Activated B cell treated with CpG ODN at 0.5 μM for 24 hours (primary cell): ENCODE measurements at regions not wholly inside any gene's neighbourhood (a gene's known extent, or its start where the extent isn't known, plus 50 kb on each side); places are given as distances from the start of the nearest gene placed in this dataset.
"Not testable (repeated sequence)": the region's sequence is repeated elsewhere in the genome, so short reads cannot be mapped to it uniquely, and the experiment has no call there.

Experiments
- ATAC-seq: fragments of 200-7000 bp; cut with Tn5 transposase; one replicate; pipeline ENCODE4 v1.10.0; 2021; ENCODE audit warnings: low read depth, mild to moderate bottlenecking, moderate library complexity
- CTCF ChIA-PET: fragments of 350-600 bp; sonication (Branson Sonifier 250); formaldehyde crosslinking; loops from one replicate; lab custom pipeline; 2021; ENCODE audit warnings: antibody characterized with exemption; lab: Charles Lee
- POLR2A ChIA-PET: fragments of 350-600 bp; sonication (Branson Sonifier 250); formaldehyde crosslinking; loops from one replicate; lab custom pipeline; 2021; ENCODE audit warnings: antibody characterized with exemption; lab: Charles Lee
- DNase-seq: peaks from one replicate; pipeline ENCODE4 v3.0.0; 2022
- H3K27ac Mint-ChIP-seq: one replicate; pipeline ENCODE4 v1.8.0; 2020; ENCODE audit warnings: mixed read lengths
- H3K27me3 Mint-ChIP-seq: one replicate; pipeline ENCODE4 v1.8.0; 2021; ENCODE audit warnings: mixed read lengths
- H3K36me3 Mint-ChIP-seq: one replicate; pipeline ENCODE4 v1.8.0; 2021; ENCODE audit warnings: low read depth, mixed read lengths
- H3K4me1 Mint-ChIP-seq: one replicate; pipeline ENCODE4 v1.8.0; 2021; ENCODE audit warnings: mixed read lengths
- H3K4me3 Mint-ChIP-seq: one replicate; pipeline ENCODE4 v1.8.0; 2020; ENCODE audit warnings: mild to moderate bottlenecking, mixed read lengths
- H3K9me3 Mint-ChIP-seq: one replicate; pipeline ENCODE4 v1.8.0; 2020; ENCODE audit warnings: mixed read lengths
- CTCF ChIP-seq: fragments of 200-600 bp; IDR thresholded peaks from one replicate; pipeline ENCODE4 v1.8.0; 2022; ENCODE audit warnings: antibody characterized with exemption, mild to moderate bottlenecking
- intact Hi-C: fragments of 100-400 bp; cut with micrococcal nuclease; formaldehyde crosslinking; loops from one replicate; pipeline ENCODE4 v1.15.1; 2024

DNA sequence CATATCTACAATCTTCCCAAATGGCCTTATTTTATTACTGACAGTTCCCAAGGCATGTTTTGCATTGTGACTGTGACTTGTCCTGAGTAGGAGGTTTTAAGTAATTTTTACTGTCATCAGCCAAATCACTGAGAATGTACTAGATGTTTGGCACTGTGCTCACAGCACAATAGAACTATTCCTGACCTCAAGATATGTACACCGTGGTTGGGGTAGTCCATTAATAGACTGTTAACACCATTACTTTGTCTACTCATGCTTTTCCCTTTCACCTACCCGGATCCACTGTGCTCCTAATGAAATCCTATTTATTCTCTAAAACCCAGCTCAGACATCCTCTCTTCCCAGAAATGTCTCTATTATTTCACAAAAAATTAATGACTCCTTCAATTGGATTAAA lies 168.7 kb upstream of the TENM4 start:
- CTCF ChIA-PET, result no interaction called here
- no peak overlapping the region for H3K27ac Mint-ChIP-seq
- POLR2A ChIA-PET, result no interaction called here
- H3K36me3 Mint-ChIP-seq, result no peaks in the 10 kb centered on the region
- H3K4me1 Mint-ChIP-seq, result no peaks in the 10 kb centered on the region
- no peaks in the 10 kb centered on the region for H3K27me3 Mint-ChIP-seq
- ATAC-seq (no peak), DNase-seq (no peak)
- intact Hi-C loops, result no loop called here
- H3K4me3 Mint-ChIP-seq, result no peak overlapping the region
- TF ChIP-seq CTCF, result no peak
- no peaks in the 10 kb centered on the region for H3K9me3 Mint-ChIP-seq

DNA sequence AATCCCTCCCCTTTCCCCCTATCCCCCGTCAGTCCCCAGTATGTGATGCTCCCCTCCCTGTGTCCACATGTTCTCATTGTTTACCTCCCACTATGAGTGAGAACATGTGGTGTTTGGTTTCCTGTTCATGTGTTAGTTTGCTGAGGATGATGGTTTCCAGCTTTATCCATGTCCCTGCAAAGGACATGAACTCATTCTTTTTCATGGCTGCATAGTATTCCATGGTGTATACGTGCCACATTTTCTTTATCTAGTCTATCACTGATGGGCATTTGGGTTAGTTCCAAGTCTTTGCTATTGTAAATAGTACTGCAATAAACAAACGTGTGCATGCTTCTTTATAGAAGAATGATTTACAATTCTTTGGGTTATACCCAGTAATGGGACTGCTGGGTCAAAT lies 165.6 kb upstream of the TENM4 start:
- ATAC-seq, POLR2A ChIA-PET, CTCF ChIA-PET, intact Hi-C loops, DNase-seq, H3K36me3 Mint-ChIP-seq, H3K27me3 Mint-ChIP-seq, H3K4me1 Mint-ChIP-seq, H3K27ac Mint-ChIP-seq, H3K9me3 Mint-ChIP-seq, H3K4me3 Mint-ChIP-seq: not testable (repeated sequence)

DNA sequence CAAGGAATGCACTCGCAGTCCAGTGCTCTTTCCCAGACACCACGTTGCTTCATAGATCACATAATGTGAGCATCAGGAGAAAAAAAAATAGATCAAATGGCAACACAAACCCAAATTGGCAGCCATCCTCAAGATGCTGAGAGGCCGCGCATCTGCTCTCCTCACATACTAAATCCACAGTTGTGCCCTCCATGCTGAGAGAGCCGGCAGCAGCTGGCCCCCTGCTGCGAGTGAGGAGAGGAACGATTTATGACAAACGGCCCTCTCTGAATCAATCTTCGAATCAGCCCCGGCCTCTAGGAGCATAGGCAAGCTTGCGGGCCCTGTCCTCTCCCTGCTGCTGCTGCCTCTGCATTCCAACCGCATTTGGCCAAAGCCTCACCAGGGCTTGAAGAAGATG lies 159.9 kb upstream of the TENM4 start:
- ChIA-PET CTCF (no interaction called here), POLR2A (no interaction called here)
- no peak for DNase-seq
- Mint-ChIP-seq H3K9me3 (peaks cover 9% of the 10 kb centered on the region), H3K27ac (no peak overlapping the region), H3K27me3 (no peaks in the 10 kb centered on the region), H3K36me3 (no peaks in the 10 kb centered on the region), H3K4me3 (no peak overlapping the region), H3K4me1 (no peaks in the 10 kb centered on the region)
- intact Hi-C loops, result no loop called here
- TF ChIP-seq CTCF, result no peak
- ATAC-seq, result no peak

DNA sequence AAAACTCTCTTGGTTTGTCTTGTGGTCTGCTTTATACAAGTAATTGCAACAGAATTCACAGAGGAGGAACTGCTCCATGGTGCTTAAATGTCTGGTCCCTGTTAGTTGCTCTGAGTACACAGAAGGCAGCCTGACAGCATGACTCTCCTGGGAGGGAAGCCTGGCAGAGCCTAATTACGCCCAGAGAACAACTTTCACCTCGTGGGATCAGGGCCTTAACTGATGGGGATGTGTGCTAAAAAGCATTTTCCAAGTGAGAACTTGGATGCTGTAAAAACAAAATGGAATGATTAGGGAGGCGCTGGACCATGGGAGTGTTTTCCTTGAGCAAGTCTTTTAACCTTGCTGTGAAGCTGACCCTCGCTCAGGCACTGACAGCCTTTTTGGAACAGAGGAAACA lies 154.0 kb upstream of the TENM4 start:
- POLR2A ChIA-PET, result no interaction called here
- no peaks in the 10 kb centered on the region for H3K36me3 Mint-ChIP-seq
- DNase-seq (no peak), ATAC-seq (no peak)
- H3K9me3 Mint-ChIP-seq, result peaks cover 10% of the 10 kb centered on the region
- no peak for TF ChIP-seq CTCF
- no peak overlapping the region for H3K4me3 Mint-ChIP-seq
- no peaks in the 10 kb centered on the region for H3K27me3 Mint-ChIP-seq
- no peaks in the 10 kb centered on the region for H3K4me1 Mint-ChIP-seq
- CTCF ChIA-PET, result no interaction called here
- H3K27ac Mint-ChIP-seq, result no peak overlapping the region
- intact Hi-C loops, result no loop called here

DNA sequence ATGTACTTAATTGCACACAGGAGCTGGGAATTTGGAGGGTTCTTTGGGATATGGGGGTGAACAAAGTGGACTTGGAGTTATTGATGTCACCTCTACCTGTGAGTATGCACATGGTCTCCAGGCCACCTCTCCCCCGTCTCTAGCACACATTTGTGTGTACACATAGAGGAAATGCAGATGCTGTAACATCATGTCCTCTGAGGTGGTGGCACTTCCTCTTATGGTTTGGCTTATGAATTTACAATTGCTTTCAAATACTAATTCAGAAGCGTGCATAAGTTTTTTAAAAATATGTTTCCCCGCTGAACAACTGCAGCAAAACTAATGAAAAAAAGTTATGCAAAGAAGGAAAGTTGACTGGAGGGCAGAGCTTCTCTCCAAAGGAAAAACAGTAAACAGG lies 152.0 kb upstream of the TENM4 start:
- intact Hi-C loops, result no loop called here
- Mint-ChIP-seq H3K27ac (no peak overlapping the region), H3K4me1 (no peaks in the 10 kb centered on the region), H3K36me3 (no peaks in the 10 kb centered on the region), H3K4me3 (no peak overlapping the region), H3K9me3 (peaks cover 6% of the 10 kb centered on the region), H3K27me3 (no peaks in the 10 kb centered on the region)
- DNase-seq (no peak), ATAC-seq (no peak)
- CTCF ChIA-PET, result no interaction called here
- no peak for TF ChIP-seq CTCF
- POLR2A ChIA-PET, result no interaction called here

DNA sequence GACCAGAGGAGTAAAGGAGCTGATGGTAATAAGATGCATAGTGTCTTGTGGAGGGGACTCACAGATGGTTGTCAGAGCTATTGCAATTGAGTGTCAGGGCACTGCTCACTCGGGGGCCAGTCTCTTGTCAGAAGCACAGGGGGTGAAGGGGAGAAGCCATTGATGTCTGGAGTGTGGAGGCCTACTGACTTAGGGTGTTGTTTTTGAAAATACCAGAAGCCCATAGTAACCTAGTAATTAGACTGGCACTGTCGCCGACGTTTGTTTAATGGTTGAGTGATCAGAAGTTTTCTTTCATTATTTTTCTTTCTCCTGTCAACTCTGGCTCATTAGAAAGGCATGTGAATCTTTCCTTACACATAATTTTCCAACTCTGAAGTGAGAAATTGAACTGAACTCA lies 151.6 kb upstream of the TENM4 start:
- H3K9me3 Mint-ChIP-seq, result peaks cover 6% of the 10 kb centered on the region
- intact Hi-C loops, result no loop called here
- no peak overlapping the region for H3K27ac Mint-ChIP-seq
- POLR2A ChIA-PET, result no interaction called here
- DNase-seq (no peak), ATAC-seq (no peak)
- no peaks in the 10 kb centered on the region for H3K36me3 Mint-ChIP-seq
- TF ChIP-seq CTCF, result no peak
- CTCF ChIA-PET, result no interaction called here
- H3K4me3 Mint-ChIP-seq, result no peak overlapping the region
- H3K4me1 Mint-ChIP-seq, result no peaks in the 10 kb centered on the region
- no peaks in the 10 kb centered on the region for H3K27me3 Mint-ChIP-seq
